ENCODE measurements at regions not wholly inside any gene's neighbourhood (a gene's known extent, or its start where the extent isn't known, plus 50 kb on each side); places are given as distances from the start of the nearest gene placed in this dataset.
"Not testable (repeated sequence)": the region's sequence is repeated elsewhere in the genome, so short reads cannot be mapped to it uniquely, and the experiment has no call there.

GRCh38 chr2:187890690-187891089 is 336.5 kb upstream of the TFPI start:
- CTCF ChIA-PET, result no interaction called here
- no peaks in the 10 kb centered on the region for H3K36me3 Mint-ChIP-seq (ENCODE audit: low read depth)
- intact Hi-C loops (cut with DNase I, micrococcal nuclease), result no loop called here
- TF ChIP-seq, protein P1, sequence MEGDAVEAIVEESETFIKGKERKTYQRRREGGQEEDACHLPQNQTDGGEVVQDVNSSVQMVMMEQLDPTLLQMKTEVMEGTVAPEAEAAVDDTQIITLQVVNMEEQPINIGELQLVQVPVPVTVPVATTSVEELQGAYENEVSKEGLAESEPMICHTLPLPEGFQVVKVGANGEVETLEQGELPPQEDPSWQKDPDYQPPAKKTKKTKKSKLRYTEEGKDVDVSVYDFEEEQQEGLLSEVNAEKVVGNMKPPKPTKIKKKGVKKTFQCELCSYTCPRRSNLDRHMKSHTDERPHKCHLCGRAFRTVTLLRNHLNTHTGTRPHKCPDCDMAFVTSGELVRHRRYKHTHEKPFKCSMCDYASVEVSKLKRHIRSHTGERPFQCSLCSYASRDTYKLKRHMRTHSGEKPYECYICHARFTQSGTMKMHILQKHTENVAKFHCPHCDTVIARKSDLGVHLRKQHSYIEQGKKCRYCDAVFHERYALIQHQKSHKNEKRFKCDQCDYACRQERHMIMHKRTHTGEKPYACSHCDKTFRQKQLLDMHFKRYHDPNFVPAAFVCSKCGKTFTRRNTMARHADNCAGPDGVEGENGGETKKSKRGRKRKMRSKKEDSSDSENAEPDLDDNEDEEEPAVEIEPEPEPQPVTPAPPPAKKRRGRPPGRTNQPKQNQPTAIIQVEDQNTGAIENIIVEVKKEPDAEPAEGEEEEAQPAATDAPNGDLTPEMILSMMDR (IDR thresholded peaks at IDR 0.05), result no peak
- H3K9me3 Mint-ChIP-seq, result no peaks in the 10 kb centered on the region
- H3K27ac Mint-ChIP-seq, result no peak overlapping the region
- H3K4me3 Mint-ChIP-seq, result no peak overlapping the region
- DNase-seq (no peak), ATAC-seq (ENCODE audit: poor library complexity) (no peak)
- peaks cover 0 to under 1% of the 10 kb centered on the region in 2 experiments for H3K9me3 ChIP-seq (ENCODE audit: control insufficient read depth in 1 of 2, insufficient read depth in 1 of 2, low read length in 2 of 2)
- no peaks in the 10 kb centered on the region for H3K4me1 Mint-ChIP-seq (ENCODE audit: low read depth)
- H3K27me3 Mint-ChIP-seq, result no peaks in the 10 kb centered on the region
- POLR2A ChIA-PET, result no interaction called here
- no peak overlapping the region for H3K4me3 ChIP-seq (ENCODE audit: low read length)
- H3K27ac ChIP-seq (ENCODE audit: low read depth in 1 of 2, low read length in 2 of 2), result no peak overlapping the region
- no peaks in the 10 kb centered on the region for H3K27me3 ChIP-seq (ENCODE audit: control insufficient read depth in 1 of 2, insufficient read depth in 2 of 2, low read length in 2 of 2)
- no peaks in the 10 kb centered on the region for H3K4me1 ChIP-seq (ENCODE audit: insufficient read depth, low read length)
- H3K36me3 ChIP-seq (ENCODE audit: insufficient read depth, low read length), result no peaks in the 10 kb centered on the region

DNA sequence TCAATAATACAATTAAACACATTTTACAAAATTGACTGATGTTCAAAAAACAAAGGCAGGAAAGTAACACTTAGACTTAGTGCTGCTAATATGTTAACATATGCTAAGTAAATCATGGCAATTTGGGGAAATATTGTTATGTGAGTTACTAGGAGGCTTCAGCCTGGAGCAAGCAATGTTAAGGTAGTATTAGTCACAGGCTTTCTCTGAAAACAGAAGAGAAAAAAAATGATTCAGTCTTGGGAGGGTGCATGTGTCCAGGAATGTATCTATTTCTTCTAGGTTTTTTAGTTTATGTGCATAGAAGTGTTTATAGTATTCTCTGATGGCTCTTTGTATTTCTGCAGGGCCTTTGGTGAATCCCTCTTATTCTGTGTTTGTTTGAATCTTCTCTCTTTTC is 345.8 kb upstream of the TFPI start:
- no peak for ATAC-seq (ENCODE audit: poor library complexity)
- intact Hi-C loops (cut with DNase I, micrococcal nuclease), result no loop called here

GRCh38 chr2:187906021-187906420 is 351.8 kb upstream of the TFPI start:
- DNase-seq (no peak), ATAC-seq (ENCODE audit: poor library complexity) (no peak)
- intact Hi-C loops (cut with DNase I, micrococcal nuclease), result no loop called here
- H3K27me3 Mint-ChIP-seq, result no peaks in the 10 kb centered on the region
- H3K4me3 Mint-ChIP-seq, result no peak overlapping the region
- no peaks in the 10 kb centered on the region for H3K36me3 ChIP-seq (ENCODE audit: insufficient read depth, low read length)
- no peak overlapping the region for H3K27ac ChIP-seq (ENCODE audit: low read depth in 1 of 2, low read length in 2 of 2)
- no peaks in the 10 kb centered on the region for H3K36me3 Mint-ChIP-seq (ENCODE audit: low read depth)
- H3K4me3 ChIP-seq (ENCODE audit: low read length), result no peak overlapping the region
- CTCF ChIA-PET, result no interaction called here
- H3K4me1 Mint-ChIP-seq (ENCODE audit: low read depth), result no peaks in the 10 kb centered on the region
- H3K9me3 Mint-ChIP-seq, result no peaks in the 10 kb centered on the region
- peaks cover 0 to 5% of the 10 kb centered on the region in 2 experiments for H3K9me3 ChIP-seq (ENCODE audit: control insufficient read depth in 1 of 2, insufficient read depth in 1 of 2, low read length in 2 of 2)
- POLR2A ChIA-PET, result no interaction called here
- TF ChIP-seq, protein P1 (IDR thresholded peaks at IDR 0.05), result no peak
- no peaks in the 10 kb centered on the region for H3K4me1 ChIP-seq (ENCODE audit: insufficient read depth, low read length)
- H3K27ac Mint-ChIP-seq, result no peak overlapping the region
- H3K27me3 ChIP-seq (ENCODE audit: control insufficient read depth in 1 of 2, insufficient read depth in 2 of 2, low read length in 2 of 2), result no peaks in the 10 kb centered on the region

More for the DNA sequence above, 345.8 kb upstream of the TFPI start:
- H3K9me3 Mint-ChIP-seq, result no peaks in the 10 kb centered on the region
- Histone ChIP-seq H3K27ac (ENCODE audit: low read depth in 1 of 2, low read length in 2 of 2) (no peak overlapping the region), H3K4me1 (ENCODE audit: insufficient read depth, low read length) (no peaks in the 10 kb centered on the region), H3K36me3 (ENCODE audit: insufficient read depth, low read length) (no peaks in the 10 kb centered on the region), H3K27me3 (ENCODE audit: control insufficient read depth in 1 of 2, insufficient read depth in 2 of 2, low read length in 2 of 2) (no peaks in the 10 kb centered on the region), H3K4me3 (ENCODE audit: low read length) (no peak overlapping the region), H3K9me3 (ENCODE audit: control insufficient read depth in 1 of 2, insufficient read depth in 1 of 2, low read length in 2 of 2) (peaks cover 0 to 8% of the 10 kb centered on the region in 2 experiments)
- TF ChIP-seq, protein P1 (IDR thresholded peaks at IDR 0.05), result no peak
- H3K4me3 Mint-ChIP-seq, result no peak overlapping the region
- no peak overlapping the region for H3K27ac Mint-ChIP-seq
- no peak for DNase-seq
- no peaks in the 10 kb centered on the region for H3K36me3 Mint-ChIP-seq (ENCODE audit: low read depth)
- ChIA-PET POLR2A (no interaction called here), CTCF (interaction anchor here (0.6 kb wide), 1 partner anchor 79 kb away, joined by 3 read pairs; no protein-coding TSS in a partner anchor)
- H3K4me1 Mint-ChIP-seq (ENCODE audit: low read depth), result no peaks in the 10 kb centered on the region
- H3K27me3 Mint-ChIP-seq, result no peaks in the 10 kb centered on the region

DNA sequence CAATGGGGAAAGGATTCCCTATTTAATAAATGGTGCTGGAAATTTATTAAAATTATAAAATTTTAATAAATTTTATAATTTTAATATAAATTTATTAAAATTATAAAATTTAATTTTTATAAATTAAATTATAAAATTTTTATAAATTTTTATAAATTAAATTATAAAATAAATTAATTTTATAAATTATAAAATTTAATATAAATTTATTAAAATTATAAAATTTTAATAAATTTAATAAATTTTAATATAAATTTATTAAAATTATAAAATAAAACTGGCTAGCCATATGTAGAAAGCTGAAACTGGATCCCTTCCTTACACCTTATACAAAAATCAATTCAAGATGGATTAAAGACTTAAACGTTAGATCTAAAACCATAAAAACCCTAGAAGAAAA is 356.7 kb upstream of the TFPI start:
- DNase-seq; intact Hi-C loops (cut with DNase I, micrococcal nuclease); H3K9me3 Mint-ChIP-seq; H3K27ac ChIP-seq (ENCODE audit: low read depth in 1 of 2, low read length in 2 of 2); H3K27me3 Mint-ChIP-seq; H3K27me3 ChIP-seq (ENCODE audit: control insufficient read depth in 1 of 2, insufficient read depth in 2 of 2, low read length in 2 of 2); POLR2A ChIA-PET; H3K27ac Mint-ChIP-seq; H3K4me3 ChIP-seq (ENCODE audit: low read length); H3K36me3 Mint-ChIP-seq (ENCODE audit: low read depth); H3K36me3 ChIP-seq (ENCODE audit: insufficient read depth, low read length); H3K4me3 Mint-ChIP-seq; H3K9me3 ChIP-seq (ENCODE audit: control insufficient read depth in 1 of 2, insufficient read depth in 1 of 2, low read length in 2 of 2); H3K4me1 ChIP-seq (ENCODE audit: insufficient read depth, low read length); H3K4me1 Mint-ChIP-seq (ENCODE audit: low read depth); ATAC-seq (ENCODE audit: poor library complexity): not testable (repeated sequence)
- CTCF ChIA-PET, result interaction anchor here (0.7 kb wide), 2 partner anchors 1005 to 1577 kb away, joined by 3 to 4 read pairs; no protein-coding TSS in a partner anchor

Data from CD4-positive, alpha-beta T cell (primary cell).